ENCODE measurements at regions not wholly inside any gene's neighbourhood (a gene's known extent, or its start where the extent isn't known, plus 50 kb on each side); places are given as distances from the start of the nearest gene placed in this dataset.

GRCh38 chr1:168867941-168868634 is 139.1 kb upstream of the DPT start:
- TF ChIP-seq CTCF (IDR thresholded peaks at IDR 0.05; ENCODE audit: insufficient read depth, low read length, missing control alignments), result no peak
- POLR2A ChIA-PET, result no interaction called here
- DNase-seq (ENCODE audit: low read depth, low spot score), result no peak
- CTCF ChIA-PET, result no interaction called here
- no peak overlapping the region for H3K4me3 ChIP-seq (ENCODE audit: low read depth, low read length)

- no peak for TF ChIP-seq CTCF (IDR thresholded peaks at IDR 0.05; ENCODE audit: insufficient read depth, low read length, missing control alignments)
- no peak overlapping the region for H3K4me3 ChIP-seq (ENCODE audit: low read depth, low read length)
- POLR2A ChIA-PET, result no interaction called here
- DNase-seq (ENCODE audit: low read depth, low spot score), result no peak
- CTCF ChIA-PET, result no interaction called here
Observed at GRCh38 chr1:168871531-168871930, 142.5 kb upstream of the DPT start.

- H3K4me3 ChIP-seq (ENCODE audit: low read depth, low read length), result no peak overlapping the region
- no peak for TF ChIP-seq CTCF (IDR thresholded peaks at IDR 0.05; ENCODE audit: insufficient read depth, low read length, missing control alignments)
- POLR2A ChIA-PET, result no interaction called here
- CTCF ChIA-PET, result no interaction called here
- no peak for DNase-seq (ENCODE audit: low read depth, low spot score)
Observed at GRCh38 chr1:168875831-168876230, 146.8 kb upstream of the DPT start.

- no peak for TF ChIP-seq CTCF (IDR thresholded peaks at IDR 0.05; ENCODE audit: insufficient read depth, low read length, missing control alignments)
- CTCF ChIA-PET, result no interaction called here
- no peak overlapping the region for H3K4me3 ChIP-seq (ENCODE audit: low read depth, low read length)
- POLR2A ChIA-PET, result no interaction called here
- DNase-seq (ENCODE audit: low read depth, low spot score), result no peak
Observed at GRCh38 chr1:168876830-168877229, 147.8 kb upstream of the DPT start.

GRCh38 chr1:168879896-168880734 is 151.1 kb upstream of the DPT start:
- POLR2A ChIA-PET, result no interaction called here
- TF ChIP-seq CTCF (IDR thresholded peaks at IDR 0.05; ENCODE audit: insufficient read depth, low read length, missing control alignments), result no peak
- DNase-seq (ENCODE audit: low read depth, low spot score), result no peak
- H3K4me3 ChIP-seq (ENCODE audit: low read depth, low read length), result no peak overlapping the region
- CTCF ChIA-PET, result no interaction called here

- ChIA-PET CTCF (no interaction called here), POLR2A (no interaction called here)
- TF ChIP-seq CTCF (IDR thresholded peaks at IDR 0.05; ENCODE audit: insufficient read depth, low read length, missing control alignments), result no peak
- H3K4me3 ChIP-seq (ENCODE audit: low read depth, low read length), result no peak overlapping the region
- DNase-seq (ENCODE audit: low read depth, low spot score), result no peak
Observed at GRCh38 chr1:168881656-168882260, 152.8 kb upstream of the DPT start.

All from AG04449 (cell line).